ENCODE measurements at regions not wholly inside any gene's neighbourhood (a gene's known extent, or its start where the extent isn't known, plus 50 kb on each side); places are given as distances from the start of the nearest gene placed in this dataset.

- no peaks in the 10 kb centered on the region for H3K9me3 ChIP-seq (replicated peaks in 1 of 3)
- TF ChIP-seq, protein P1, sequence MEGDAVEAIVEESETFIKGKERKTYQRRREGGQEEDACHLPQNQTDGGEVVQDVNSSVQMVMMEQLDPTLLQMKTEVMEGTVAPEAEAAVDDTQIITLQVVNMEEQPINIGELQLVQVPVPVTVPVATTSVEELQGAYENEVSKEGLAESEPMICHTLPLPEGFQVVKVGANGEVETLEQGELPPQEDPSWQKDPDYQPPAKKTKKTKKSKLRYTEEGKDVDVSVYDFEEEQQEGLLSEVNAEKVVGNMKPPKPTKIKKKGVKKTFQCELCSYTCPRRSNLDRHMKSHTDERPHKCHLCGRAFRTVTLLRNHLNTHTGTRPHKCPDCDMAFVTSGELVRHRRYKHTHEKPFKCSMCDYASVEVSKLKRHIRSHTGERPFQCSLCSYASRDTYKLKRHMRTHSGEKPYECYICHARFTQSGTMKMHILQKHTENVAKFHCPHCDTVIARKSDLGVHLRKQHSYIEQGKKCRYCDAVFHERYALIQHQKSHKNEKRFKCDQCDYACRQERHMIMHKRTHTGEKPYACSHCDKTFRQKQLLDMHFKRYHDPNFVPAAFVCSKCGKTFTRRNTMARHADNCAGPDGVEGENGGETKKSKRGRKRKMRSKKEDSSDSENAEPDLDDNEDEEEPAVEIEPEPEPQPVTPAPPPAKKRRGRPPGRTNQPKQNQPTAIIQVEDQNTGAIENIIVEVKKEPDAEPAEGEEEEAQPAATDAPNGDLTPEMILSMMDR (IDR thresholded peaks at IDR 0.05) = no peak
- no peak for TF ChIP-seq POLR2A (IDR thresholded peaks at IDR 0.05)
- 40 to 60% (median 52%) methylated on average over 2 of the region's 2 CpGs for WGBS, 4 donors
- no peaks in the 10 kb centered on the region for H3K36me3 ChIP-seq (replicated peaks in 1 of 2)
- H3K4me3 ChIP-seq = no peak overlapping the region
- no peak for DNase-seq
- intact Hi-C loops (cut with DNase I) = no loop called here
- H3K27me3 ChIP-seq = no peaks in the 10 kb centered on the region
- H3K27ac ChIP-seq = no peak overlapping the region
- no peaks in the 10 kb centered on the region for H3K4me1 ChIP-seq (replicated peaks in 1 of 2)
These were observed 132.7 kb upstream of the EYA4 start for GRCh38 chr6:133108419-133108818.

DNA sequence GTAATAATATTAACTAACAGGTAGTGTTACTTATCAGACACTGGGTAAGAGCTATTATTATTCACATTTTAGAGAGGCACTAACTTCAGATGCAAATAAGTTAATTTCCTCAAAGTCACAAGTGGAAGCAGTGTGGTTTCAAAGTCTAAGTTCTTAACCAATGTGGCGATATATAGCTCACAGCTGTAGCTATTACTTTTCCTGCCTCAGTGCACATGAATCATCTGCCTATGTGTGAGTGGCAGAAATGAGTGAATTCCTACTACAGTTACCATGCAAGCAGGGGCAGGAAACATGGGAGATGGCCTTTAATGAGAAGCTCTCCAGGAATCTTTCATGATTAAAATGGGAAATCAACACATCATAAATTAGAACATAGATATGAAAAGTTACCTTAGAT is 126.2 kb upstream of the EYA4 start:
- Histone ChIP-seq H3K36me3 (replicated peaks in 1 of 2) (no peaks in the 10 kb centered on the region), H3K9me3 (replicated peaks in 1 of 3) (no peaks in the 10 kb centered on the region), H3K27ac (no peak overlapping the region), H3K4me3 (no peak overlapping the region), H3K4me1 (replicated peaks in 1 of 2) (no peaks in the 10 kb centered on the region), H3K27me3 (no peaks in the 10 kb centered on the region)
- TF ChIP-seq POLR2A (IDR thresholded peaks at IDR 0.05) = no peak
- TF ChIP-seq, protein P1 (IDR thresholded peaks at IDR 0.05) = no peak
- no peak for DNase-seq
- WGBS, 4 donors = 83 to 97% (median 90%) methylated on average over 1 of the region's 1 CpG
- intact Hi-C loops (cut with DNase I) = no loop called here

- 52 to 65% (median 58%) methylated on average over 2 of the region's 2 CpGs for WGBS, 4 donors
- no peak for TF ChIP-seq POLR2A (IDR thresholded peaks at IDR 0.05)
- TF ChIP-seq, protein P1 (IDR thresholded peaks at IDR 0.05) = no peak
- H3K36me3 ChIP-seq (replicated peaks in 1 of 2) = no peaks in the 10 kb centered on the region
- intact Hi-C loops (cut with DNase I) = no loop called here
- no peaks in the 10 kb centered on the region for H3K27me3 ChIP-seq
- H3K4me1 ChIP-seq (replicated peaks in 1 of 2) = no peaks in the 10 kb centered on the region
- no peak overlapping the region for H3K4me3 ChIP-seq
- no peak for DNase-seq
- no peaks in the 10 kb centered on the region for H3K9me3 ChIP-seq (replicated peaks in 1 of 3)
- H3K27ac ChIP-seq = no peak overlapping the region
These were observed 125.2 kb upstream of the EYA4 start for GRCh38 chr6:133115946-133116345.

GRCh38 chr6:133128191-133128590 is 113.0 kb upstream of the EYA4 start:
- WGBS, 4 donors = 73 to 96% (median 90%) methylated on average over 2 of the region's 2 CpGs
- TF ChIP-seq, protein P1 (IDR thresholded peaks at IDR 0.05) = no peak
- TF ChIP-seq POLR2A (IDR thresholded peaks at IDR 0.05) = no peak
- Histone ChIP-seq H3K36me3 (replicated peaks in 1 of 2) (no peaks in the 10 kb centered on the region), H3K27ac (no peak overlapping the region), H3K4me1 (replicated peaks in 1 of 2) (peaks cover 12 to 29% of the 10 kb centered on the region in 2 donors), H3K9me3 (replicated peaks in 1 of 3) (no peaks in the 10 kb centered on the region), H3K4me3 (no peak overlapping the region), H3K27me3 (no peaks in the 10 kb centered on the region)
- no peak for DNase-seq
- intact Hi-C loops (cut with DNase I) = no loop called here
